ENCODE measurements at regions not wholly inside any gene's neighbourhood (a gene's known extent, or its start where the extent isn't known, plus 50 kb on each side); places are given as distances from the start of the nearest gene placed in this dataset.
"Not testable (repeated sequence)": the region's sequence is repeated elsewhere in the genome, so short reads cannot be mapped to it uniquely, and the experiment has no call there.

DNA sequence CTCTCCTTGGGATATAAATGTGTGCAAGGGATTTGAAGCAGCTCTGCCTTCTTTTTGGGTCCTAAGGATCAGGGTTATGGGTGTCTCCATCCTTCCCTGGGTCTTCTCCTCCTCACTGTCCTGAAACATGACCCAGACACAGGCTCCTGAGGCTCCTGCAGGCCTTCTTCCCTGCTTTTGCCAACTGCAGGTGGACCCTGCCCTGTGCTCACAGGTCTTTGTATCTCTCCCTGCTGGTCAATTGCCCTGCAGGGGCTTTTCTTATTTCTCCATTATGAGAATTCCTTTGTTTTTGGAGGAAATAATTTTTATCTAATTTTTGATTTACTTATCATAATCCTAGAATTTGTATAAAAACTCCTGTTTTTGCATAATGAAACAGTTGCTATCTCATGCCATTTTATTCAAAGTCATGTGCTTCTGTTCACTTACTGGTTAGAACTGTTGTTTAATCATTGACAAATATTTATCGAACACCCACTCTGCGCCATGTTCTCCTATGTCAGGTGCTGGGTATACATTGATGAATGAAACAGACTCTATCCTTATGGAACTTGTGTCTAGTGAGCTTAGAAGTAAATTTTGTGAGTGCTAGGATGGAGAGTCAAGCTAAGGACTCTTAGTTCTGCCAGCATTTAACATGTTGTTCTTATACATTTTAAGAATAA lies 89.7 kb upstream of the TOP3B start:
- no peak for ATAC-seq
- intact Hi-C loops (cut with DNase I) = no loop called here
- DNase-seq (ENCODE audit: missing footprints) = no peak

DNA sequence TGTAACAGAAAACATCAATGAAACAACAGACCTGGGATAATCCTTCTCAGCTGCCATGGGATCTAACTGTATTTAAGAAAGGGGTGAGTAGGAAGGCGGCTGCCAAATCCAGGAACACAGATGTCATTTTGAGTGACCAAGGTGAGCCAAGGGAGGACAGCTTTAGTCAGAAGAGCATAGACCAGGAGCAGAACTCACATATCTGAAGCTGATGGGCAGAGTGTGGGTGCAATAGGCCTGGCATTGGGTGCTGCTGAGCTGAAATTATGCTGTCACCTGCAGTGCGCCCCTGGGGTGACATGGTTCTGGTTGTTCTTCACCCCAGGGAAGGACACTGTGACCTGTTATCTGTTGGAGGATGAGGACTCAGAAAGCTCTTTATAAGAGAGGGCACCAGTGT lies 88.9 kb upstream of the TOP3B start:
- ATAC-seq (no peak), DNase-seq (ENCODE audit: missing footprints) (no peak)
- intact Hi-C loops (cut with DNase I) = no loop called here

- intact Hi-C loops (cut with DNase I) = no loop called here
- ATAC-seq = no peak
- no peak for DNase-seq (ENCODE audit: missing footprints)
These were observed 87.8 kb upstream of the TOP3B start for GRCh38 chr22:22070371-22070824.

GRCh38 chr22:22069450-22070370 lies 87.1 kb upstream of the TOP3B start:
- intact Hi-C loops (cut with DNase I) = no loop called here
- no peak for DNase-seq (ENCODE audit: missing footprints)
- ATAC-seq = no peak

GRCh38 chr22:22068657-22069056 lies 86.1 kb upstream of the TOP3B start:
- intact Hi-C loops (cut with DNase I) = no loop called here
- ATAC-seq (no peak), DNase-seq (ENCODE audit: missing footprints) (no peak)

- no peak for ATAC-seq
- no peak for DNase-seq (ENCODE audit: missing footprints)
- intact Hi-C loops (cut with DNase I) = no loop called here
These were observed 85.4 kb upstream of the TOP3B start for GRCh38 chr22:22068025-22068424.

DNA sequence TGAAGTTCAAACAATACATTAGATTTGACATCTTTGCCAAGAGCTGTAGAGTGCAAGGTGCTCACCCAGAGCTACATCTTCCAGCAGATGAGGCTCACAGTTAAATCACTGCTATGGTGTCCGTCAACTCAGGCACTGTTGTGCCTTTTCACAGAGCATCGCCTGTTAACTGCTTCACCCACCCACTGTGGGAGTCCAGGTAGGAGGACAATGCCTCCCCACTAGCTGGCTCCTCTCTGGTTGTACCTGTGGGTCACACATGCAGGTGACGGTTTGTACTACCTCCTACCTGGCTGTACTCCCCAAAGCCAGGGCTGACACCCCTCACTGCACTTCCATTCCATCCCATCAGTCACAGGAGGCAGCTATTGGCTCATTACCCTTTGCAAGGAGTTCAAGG lies 84.6 kb upstream of the TOP3B start:
- DNase-seq (ENCODE audit: missing footprints) (no peak), ATAC-seq (no peak)
- intact Hi-C loops (cut with DNase I) = no loop called here

DNA sequence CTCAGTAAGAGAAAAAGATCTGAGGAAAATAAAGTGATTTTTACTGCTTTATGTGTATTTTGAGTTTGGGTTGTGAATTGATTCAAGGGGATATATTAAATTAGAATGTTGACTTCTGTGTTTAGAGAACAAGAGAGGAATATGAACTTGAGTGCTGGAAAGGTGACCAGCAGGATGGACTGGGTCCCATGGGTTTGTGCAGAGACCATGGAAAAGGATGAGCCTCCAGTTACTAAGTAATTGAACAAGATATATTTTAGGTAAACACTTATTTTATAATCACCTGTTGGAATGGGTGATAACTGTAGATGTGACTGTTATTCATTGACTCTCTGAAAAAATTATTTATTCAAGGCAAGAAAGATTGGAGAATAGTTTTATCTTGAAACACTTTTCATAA lies 82.0 kb upstream of the TOP3B start:
- intact Hi-C loops (cut with DNase I) = no loop called here
- DNase-seq (ENCODE audit: missing footprints) (no peak), ATAC-seq (no peak)

GRCh38 chr22:22062306-22062793 lies 79.8 kb upstream of the TOP3B start:
- DNase-seq (ENCODE audit: missing footprints) (no peak), ATAC-seq (no peak)
- intact Hi-C loops (cut with DNase I) = no loop called here

DNA sequence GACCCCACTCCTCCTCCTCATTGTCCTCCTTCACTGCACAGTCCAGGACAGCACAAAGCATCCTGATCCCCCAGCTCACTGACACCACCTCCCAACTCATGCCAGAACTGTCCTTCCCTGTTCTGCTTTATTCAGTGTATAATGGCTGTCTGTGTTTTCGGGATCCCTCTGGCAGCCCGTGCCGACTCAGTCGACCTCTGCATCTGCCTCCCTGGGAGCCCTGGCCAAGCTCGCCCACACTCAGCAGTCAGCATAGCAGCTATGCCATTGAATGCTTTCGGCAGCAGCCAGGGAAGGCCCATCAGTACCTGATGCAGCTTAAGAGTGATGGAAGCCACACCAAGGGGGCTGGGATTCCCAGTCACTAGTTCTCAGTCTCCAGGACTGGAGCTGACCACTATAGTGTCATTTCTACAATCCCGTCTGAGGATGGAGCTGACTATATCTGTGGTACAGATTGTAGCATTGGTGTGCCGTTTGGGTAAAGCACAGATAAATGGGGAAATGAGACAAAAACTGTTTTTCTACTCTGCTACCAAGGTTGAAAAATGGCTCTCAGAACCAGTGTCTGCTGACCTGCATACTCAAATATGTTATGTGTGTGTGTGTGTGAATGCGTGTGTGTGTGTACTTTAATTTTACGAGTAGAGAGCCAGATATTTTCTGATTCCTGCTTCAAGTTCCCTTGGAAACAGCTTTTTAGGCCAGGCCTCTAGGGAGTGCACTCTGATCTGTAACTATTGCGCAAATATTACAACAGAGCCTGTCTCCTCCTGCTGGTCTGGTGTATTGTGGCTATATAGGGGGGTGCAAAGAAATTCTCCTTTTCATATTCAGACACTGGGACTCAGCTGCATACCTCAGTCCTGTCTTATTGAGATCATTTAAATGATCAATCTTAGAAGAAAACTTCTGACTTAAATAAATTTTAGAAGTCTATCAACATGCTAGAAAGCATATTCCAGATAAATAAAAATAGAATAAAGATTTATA lies 78.8 kb upstream of the TOP3B start:
- ATAC-seq (peak; percentile 98), DNase-seq (ENCODE audit: missing footprints) (no peak)
- intact Hi-C loops (cut with DNase I) = no loop called here

DNA sequence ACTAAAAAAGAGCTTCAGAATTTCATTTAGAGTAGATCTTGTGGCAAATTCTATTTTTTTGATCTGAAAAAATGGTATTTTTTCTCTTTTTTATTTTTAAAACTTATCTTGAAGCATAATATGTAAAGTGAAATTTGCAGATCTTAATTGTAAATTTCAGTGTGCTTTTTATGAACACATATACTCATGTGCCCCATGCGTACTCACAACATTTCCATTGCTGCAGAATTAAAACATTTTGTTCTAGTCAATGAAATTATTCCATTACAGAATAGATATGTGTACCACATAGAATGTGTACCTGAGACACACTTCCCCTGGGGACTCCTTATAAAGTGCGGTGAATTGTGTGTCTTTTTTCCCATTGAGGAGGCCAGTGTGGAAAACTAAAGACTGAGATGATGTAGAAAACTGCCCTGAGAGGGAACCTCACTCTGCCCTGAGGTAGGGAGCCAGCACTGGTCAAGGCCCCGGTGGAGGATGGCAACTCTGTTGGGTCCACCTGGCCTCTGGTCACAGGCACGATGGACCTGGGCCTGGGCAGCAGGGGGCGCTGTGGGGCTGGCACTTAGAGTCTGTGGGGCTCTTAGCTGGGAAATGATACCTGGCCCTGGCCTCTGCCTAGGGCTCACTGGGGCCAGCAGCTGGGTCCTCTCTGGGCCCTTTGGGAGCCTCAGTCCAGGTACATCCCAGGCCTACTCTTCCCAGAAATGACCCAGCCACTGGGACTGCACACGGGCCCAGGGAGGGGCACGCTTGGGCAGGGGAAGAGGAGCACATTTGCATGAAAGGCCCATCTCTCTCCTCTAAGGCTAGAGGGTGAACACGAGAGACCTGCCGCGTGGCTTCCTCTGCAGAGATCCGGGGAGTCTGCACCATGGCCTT lies 77.9 kb upstream of the TOP3B start:
- ATAC-seq = peak; percentile 59
- DNase-seq (ENCODE audit: missing footprints) = peak; percentile 81
- intact Hi-C loops (cut with DNase I) = no loop called here

DNA sequence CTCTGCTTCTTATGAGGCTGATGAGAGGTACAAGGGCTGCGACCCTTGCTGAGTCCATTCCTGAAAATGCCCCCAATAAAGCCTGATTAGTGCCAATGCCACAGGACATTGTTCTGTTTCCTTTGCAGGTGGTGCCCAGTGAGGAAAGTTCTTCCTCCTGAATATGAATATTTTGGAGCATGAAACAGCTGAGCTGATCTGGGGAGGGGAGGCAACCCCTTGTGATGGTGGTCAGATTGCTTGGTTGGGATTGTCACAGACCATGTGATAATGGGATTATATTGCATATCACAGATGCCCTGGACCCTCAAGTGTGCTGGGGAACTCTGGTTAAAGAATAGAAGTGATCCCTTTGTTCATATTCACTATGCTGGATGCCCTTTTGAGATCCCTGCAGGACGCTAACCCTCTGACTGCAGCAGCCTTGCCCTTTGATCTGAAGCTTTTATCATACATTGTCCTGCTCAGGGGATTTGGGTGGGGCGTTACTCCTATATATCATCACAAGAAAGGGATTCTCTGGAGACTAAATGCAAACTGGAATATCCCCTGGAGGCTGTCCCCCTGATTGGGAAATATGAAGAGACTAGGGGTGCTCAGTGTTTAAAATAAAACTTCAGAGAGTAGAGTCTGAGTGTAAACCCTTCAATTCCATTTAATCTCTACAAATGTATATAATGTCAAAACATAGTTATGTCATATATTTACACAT lies 76.9 kb upstream of the TOP3B start:
- ATAC-seq (no peak), DNase-seq (ENCODE audit: missing footprints) (no peak)
- intact Hi-C loops (cut with DNase I) = no loop called here

DNA sequence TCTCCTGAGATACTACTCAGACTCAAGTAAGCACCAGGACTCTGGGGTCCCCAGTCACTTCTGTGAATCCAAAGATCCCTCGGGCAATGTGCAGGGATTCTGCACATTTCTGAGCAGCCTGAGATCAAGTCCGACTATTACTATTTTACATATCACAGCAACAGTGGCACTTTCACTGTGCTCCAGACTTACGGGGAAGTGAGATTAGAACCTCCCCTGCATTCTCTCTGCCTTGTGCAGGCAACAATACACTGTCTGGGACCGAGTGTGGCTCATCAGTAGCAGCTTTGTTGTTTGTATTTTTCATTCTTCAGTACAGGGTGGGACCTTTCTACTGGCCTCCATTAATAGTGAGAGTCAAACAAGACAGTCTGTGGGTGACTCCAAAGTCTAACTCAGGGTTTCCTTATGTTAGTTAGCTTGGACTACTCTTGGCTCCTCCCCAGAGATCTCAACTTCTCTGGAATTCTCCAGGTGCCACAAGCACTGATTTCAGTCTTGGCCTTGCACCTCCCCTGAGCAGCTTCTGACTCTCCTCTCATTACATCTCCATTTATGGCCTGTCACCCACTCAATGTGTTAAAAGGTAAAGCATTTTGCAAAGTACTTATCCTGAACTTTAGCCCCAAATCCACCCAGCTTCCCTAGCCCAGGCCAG lies 76.2 kb upstream of the TOP3B start:
- ATAC-seq (no peak), DNase-seq (ENCODE audit: missing footprints) (no peak)
- intact Hi-C loops (cut with DNase I) = no loop called here

DNA sequence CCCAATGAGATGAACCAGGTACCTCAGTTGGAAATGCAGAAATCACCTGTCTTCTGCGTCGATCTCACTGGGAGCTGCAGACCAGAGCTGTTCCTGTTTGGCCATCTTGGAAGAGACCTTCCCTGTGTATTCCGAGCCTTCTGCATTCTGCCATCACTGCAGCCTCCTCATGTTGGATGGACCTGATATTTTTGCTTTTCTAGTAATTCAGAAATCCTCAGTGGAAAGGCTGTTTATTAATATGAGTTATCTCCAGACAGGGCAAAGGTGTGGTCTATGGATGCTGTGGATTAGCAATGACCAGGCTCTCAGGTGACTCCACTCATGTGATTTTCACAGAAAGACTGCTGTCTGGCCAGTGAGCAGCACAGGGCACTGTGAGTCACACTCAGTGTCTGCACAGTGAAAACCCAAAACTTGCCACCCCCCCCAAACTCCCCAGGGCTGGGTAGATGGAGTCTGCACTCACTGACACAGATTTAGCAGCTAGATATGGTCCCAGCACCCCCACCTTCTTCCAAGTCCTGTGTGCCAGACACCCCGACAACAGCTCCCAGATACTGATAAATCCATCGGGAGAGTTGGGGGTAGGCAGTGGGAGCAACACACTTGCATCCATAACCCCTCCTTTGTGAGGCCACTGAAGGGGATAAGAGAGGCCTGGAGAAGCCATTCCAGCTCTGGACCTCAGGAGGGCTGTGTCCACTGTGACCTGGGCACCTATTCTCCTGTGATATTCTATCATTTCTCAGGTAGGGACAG lies 75.2 kb upstream of the TOP3B start:
- ATAC-seq = no peak
- intact Hi-C loops (cut with DNase I) = no loop called here

DNA sequence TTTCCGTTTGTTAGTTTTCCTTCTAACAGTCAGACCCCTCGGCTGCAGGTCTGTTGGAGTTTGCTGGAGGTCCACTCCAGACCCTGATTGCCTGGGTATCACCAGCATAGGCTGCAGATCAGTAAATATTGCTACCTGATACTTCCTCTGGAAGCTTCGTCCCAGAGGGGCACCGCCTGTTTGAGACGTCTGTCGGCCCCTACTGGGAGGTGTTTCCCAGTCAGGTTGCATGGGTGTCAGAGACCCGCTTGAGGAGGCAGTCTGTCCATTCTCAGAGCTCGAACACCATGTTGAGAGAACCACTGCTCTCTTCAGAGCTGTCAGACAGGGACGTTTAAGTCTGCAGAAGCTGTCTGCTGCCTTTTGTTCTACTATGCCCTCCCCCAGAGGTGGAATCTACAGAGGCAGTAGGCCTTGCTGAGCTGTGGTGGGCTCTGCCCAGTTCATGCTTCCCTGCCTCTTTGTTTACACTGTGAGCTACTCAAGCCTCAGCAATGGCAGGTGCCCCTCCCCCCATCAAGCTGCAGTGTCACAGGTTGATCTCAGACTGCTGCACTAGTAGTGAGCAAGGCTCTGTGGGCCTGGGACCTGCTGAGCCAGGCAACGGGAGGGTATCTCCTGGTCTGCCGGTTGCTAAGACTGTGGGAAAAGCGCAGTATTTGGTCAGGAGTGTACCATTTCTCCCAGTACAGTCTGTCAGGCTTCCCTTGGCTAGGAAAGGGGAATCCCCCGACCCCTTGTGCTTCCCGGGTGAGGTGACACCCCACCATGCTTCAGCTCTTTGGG lies 74.4 kb upstream of the TOP3B start:
- intact Hi-C loops (cut with DNase I); ATAC-seq; DNase-seq (ENCODE audit: missing footprints): not testable (repeated sequence)

More for the DNA sequence above, 75.2 kb upstream of the TOP3B start:
- no peak for DNase-seq (ENCODE audit: missing footprints)
